Tibial artery (tissue), 4 donors: ENCODE measurements at regions not wholly inside any gene's neighbourhood (a gene's known extent, or its start where the extent isn't known, plus 50 kb on each side); places are given as distances from the start of the nearest gene placed in this dataset.

Experiments used
- DNase-seq, 2 donors: peaks; one replicate each; pipeline ENCODE4 v3.0.0-alpha.2; 2019
- H3K27ac ChIP-seq, 2 donors: fragments of 200-600 bp; sonication (generic) in 1 of 2; 1 replicate in 1 of 2; 2 replicates in 1 of 2; pipeline ENCODE4 v1.5.1; 2018 to 2019; ENCODE audit warnings: mild to moderate bottlenecking in 1 of 2
- H3K27me3 ChIP-seq, 2 donors: fragments of 200-600 bp; sonication (generic) in 1 of 2; one replicate each; pipeline versions ENCODE4 v1.5.1 to v1.6.0; 2016 to 2019
- H3K36me3 ChIP-seq, 3 donors: fragments of 200-600 bp; sonication (generic) in 2 of 3; one replicate each; pipeline ENCODE4 v1.5.1; 2016 to 2019; ENCODE audit warnings: mild to moderate bottlenecking in 2 of 3
- H3K4me1 ChIP-seq, 4 donors: fragments of 200-600 bp; sonication (generic) in 2 of 4; 1 replicate in 3 of 4; 2 replicates in 1 of 4; pipeline ENCODE4 v1.5.1; 2016 to 2019
- H3K4me3 ChIP-seq, 2 donors: fragments of 200-600 bp; sonication (generic) in 1 of 2; 1 replicate in 1 of 2; 2 replicates in 1 of 2; pipeline ENCODE4 v1.5.1; 2018 to 2019; ENCODE audit warnings: mild to moderate bottlenecking in 2 of 2
- H3K9me3 ChIP-seq, 3 donors: fragments of 200-600 bp; sonication (generic) in 1 of 3; one replicate each; pipeline ENCODE4 v1.5.1; 2016 to 2019
- CTCF ChIP-seq, 2 experiments: fragments of 200-600 bp in 1 of 2; fragments of 450-650 bp in 1 of 2; IDR thresholded peaks; one replicate each; pipeline ENCODE4 v1.5.1; 2017 to 2019; ENCODE audit warnings: antibody characterized with exemption in 2 of 2, mild to moderate bottlenecking in 1 of 2, moderate library complexity in 1 of 2
- intact Hi-C: fragments of 100-400 bp; cut with DNase I; formaldehyde crosslinking; loops from one replicate; pipeline ENCODE4 v1.15.0; 2023; ENCODE audit warnings: low total_unique reads

GRCh38 chr3:124512881-124513609 lies 217.2 kb upstream of the UMPS start:
- no peak for TF ChIP-seq CTCF (IDR thresholded peaks at IDR 0.05)
- Histone ChIP-seq H3K4me1 (peaks cover 0 to 20% (median 10%) of the 10 kb centered on the region in 4 donors), H3K27ac (no peak overlapping the region), H3K4me3 (no peak overlapping the region), H3K36me3 (peaks cover 0 to 13% (median 10%) of the 10 kb centered on the region in 3 donors), H3K27me3 (no peaks in the 10 kb centered on the region), H3K9me3 (no peaks in the 10 kb centered on the region)
- DNase-seq: no peak
- intact Hi-C loops: no loop called here

GRCh38 chr3:124513610-124513997 lies 216.6 kb upstream of the UMPS start:
- H3K27ac ChIP-seq: no peak overlapping the region
- no peaks in the 10 kb centered on the region for H3K27me3 ChIP-seq
- TF ChIP-seq CTCF (IDR thresholded peaks at IDR 0.05): no peak
- DNase-seq: no peak
- H3K9me3 ChIP-seq: no peaks in the 10 kb centered on the region
- H3K36me3 ChIP-seq: peaks cover 0 to 17% (median 15%) of the 10 kb centered on the region in 3 donors
- H3K4me1 ChIP-seq: peaks cover 0 to 20% (median 10%) of the 10 kb centered on the region in 4 donors
- intact Hi-C loops: no loop called here
- H3K4me3 ChIP-seq: no peak overlapping the region

- Histone ChIP-seq H3K36me3 (peaks cover 0 to 20% (median 19%) of the 10 kb centered on the region in 3 donors), H3K4me1 (peaks cover 0 to 20% (median 10%) of the 10 kb centered on the region in 4 donors), H3K27me3 (no peaks in the 10 kb centered on the region), H3K4me3 (no peak overlapping the region), H3K9me3 (no peaks in the 10 kb centered on the region), H3K27ac (no peak overlapping the region)
- no peak for DNase-seq
- no peak for TF ChIP-seq CTCF (IDR thresholded peaks at IDR 0.05)
- intact Hi-C loops: no loop called here
Observed at GRCh38 chr3:124514683-124515082, 215.6 kb upstream of the UMPS start.

- intact Hi-C loops: no loop called here
Observed at GRCh38 chr3:124516333-124516732, 213.9 kb upstream of the UMPS start.

GRCh38 chr3:124517306-124517705 lies 212.9 kb upstream of the UMPS start:
- H3K4me1 ChIP-seq: peaks cover 0 to 17% (median 10%) of the 10 kb centered on the region in 4 donors
- H3K27ac ChIP-seq: no peak overlapping the region
- H3K27me3 ChIP-seq: no peaks in the 10 kb centered on the region
- TF ChIP-seq CTCF (IDR thresholded peaks at IDR 0.05): no peak
- H3K4me3 ChIP-seq: no peak overlapping the region
- H3K36me3 ChIP-seq: peaks cover 0 to 12% (median 9%) of the 10 kb centered on the region in 3 donors
- no peak for DNase-seq
- H3K9me3 ChIP-seq: no peaks in the 10 kb centered on the region
- intact Hi-C loops: no loop called here

More at GRCh38 chr3:124516333-124516732, 213.9 kb upstream of the UMPS start:
- no peak for TF ChIP-seq CTCF (IDR thresholded peaks at IDR 0.05)
- peaks cover 0 to 20% (median 10%) of the 10 kb centered on the region in 4 donors for H3K4me1 ChIP-seq
- no peak for DNase-seq
- no peak overlapping the region for H3K4me3 ChIP-seq
- H3K36me3 ChIP-seq: peaks cover 0 to 15% (median 12%) of the 10 kb centered on the region in 3 donors
- no peaks in the 10 kb centered on the region for H3K9me3 ChIP-seq
- no peak overlapping the region for H3K27ac ChIP-seq
- H3K27me3 ChIP-seq: no peaks in the 10 kb centered on the region
